ENCODE measurements at regions not wholly inside any gene's neighbourhood (a gene's known extent, or its start where the extent isn't known, plus 50 kb on each side); places are given as distances from the start of the nearest gene placed in this dataset.
"Not testable (repeated sequence)": the region's sequence is repeated elsewhere in the genome, so short reads cannot be mapped to it uniquely, and the experiment has no call there.

- no peak for DNase-seq
Measured at GRCh38 chr2:154963511-154963910, 265.0 kb downstream of the KCNJ3 start.

GRCh38 chr2:154961676-154962075, 263.2 kb downstream of the KCNJ3 start:
- DNase-seq: no peak

GRCh38 chr2:154960802-154961583, 262.5 kb downstream of the KCNJ3 start:
- DNase-seq: no peak

DNA sequence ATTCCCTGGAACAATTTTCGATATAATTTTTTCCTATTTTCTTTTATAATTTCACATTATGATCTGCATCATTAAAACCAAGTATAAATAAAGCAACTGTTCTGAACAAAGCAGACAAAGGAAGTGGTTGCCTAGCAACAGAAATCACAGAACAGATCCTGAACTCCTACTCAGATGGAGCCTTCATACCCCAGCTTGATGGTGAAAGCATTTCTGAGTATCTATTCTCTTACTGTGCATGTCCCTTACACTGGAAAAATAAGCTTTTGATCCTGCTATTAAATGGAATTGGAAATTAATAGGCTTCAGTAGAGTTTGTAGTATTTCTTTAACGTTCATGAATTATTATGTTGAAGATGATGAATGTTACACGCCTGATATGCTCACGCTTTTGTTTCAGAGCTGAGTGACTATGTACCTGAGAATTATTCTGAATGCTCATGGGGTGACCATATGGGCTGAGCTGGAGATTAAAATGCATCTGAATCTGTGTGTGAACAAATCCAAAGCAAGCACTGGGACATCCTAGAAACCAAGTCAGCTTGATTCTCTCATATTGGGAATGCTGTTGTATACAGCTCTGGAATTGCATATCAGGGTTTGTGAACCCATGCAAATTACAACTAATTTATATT, 254.0 kb downstream of the KCNJ3 start:
- DNase-seq: peak; percentile 6 to 79

DNA sequence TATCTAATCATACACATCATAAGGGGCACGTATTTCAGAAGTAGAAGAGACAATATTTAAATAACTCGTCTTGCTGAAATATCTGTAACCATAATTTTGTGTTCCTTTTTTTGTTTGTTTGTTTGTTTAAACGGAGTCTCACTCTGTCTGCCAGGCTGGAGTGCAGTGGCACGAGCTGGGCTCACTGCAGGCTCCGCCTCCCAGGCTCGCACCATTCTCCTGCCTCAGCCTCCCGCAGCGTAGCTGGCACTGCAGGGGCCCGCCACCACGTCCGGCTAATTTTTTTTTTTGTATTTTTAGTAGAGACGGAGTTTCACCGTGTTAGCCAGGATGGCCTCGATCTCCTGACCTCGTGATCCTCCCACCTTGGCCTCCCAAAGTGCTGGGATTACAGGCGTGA, 248.9 kb downstream of the KCNJ3 start:
- not testable (repeated sequence) for DNase-seq

DNA sequence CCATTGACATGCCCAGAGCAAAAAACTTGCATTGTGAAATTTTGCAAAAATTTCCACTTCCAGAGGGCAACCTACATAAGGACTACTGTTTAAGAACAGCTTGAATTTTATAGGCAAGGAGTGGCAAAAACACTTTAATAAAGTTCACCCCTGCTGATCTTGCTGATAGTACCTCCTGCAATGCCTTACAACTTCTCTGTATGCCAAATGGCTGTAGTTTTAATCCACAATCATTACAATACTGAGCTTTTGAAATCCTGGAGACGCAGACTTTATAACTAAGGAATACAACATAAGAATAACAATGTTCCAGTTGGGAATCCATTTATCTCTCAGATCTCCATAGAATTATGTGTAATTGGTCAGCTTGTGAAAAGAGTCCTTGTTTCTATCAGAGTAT, 247.5 kb downstream of the KCNJ3 start:
- DNase-seq: no peak

- no peak for DNase-seq
Measured at GRCh38 chr2:154941379-154941778, 242.9 kb downstream of the KCNJ3 start.

DNA sequence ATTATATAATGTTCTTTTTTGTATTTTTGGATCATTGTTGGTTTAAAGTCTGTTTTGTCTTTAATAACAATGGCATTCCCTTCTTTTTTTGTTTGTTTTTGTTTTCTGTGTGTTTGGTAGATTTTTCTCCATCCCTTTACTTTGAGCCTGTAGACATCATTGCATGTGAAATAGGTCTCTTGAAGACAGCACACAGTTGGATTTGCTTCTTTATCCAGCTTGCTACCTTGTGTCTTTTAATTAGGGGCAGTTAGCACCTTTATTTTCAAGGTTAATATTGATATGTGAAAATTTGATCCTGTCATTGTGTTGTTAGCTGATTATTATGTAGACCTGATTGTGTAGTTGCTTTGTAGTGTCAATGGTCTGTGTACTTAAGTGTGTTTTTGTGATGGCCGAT, 235.7 kb downstream of the KCNJ3 start:
- no peak for DNase-seq

- no peak for DNase-seq
Measured at GRCh38 chr2:154924531-154924930, 226.0 kb downstream of the KCNJ3 start.

DNA sequence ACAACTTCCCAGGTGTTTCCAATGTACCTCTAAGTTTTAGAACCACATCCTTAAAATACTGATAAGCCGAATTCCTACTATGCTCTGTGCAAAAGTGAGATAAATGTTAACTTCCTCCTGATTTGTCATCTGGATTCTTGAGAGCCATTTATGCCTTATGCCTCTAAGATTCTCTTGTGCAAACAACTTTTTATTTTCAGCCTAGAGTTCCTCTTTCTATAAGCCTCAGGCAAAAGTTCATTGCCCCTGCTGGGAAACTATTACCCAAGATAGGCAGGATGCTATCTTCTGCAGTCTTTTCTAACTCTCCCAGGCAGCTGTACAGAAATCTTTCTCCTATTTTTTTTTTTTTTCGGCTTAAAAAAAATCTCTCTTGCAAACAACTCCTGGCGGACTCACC, 216.1 kb downstream of the KCNJ3 start:
- DNase-seq: no peak

GRCh38 chr2:154912215-154912614, 213.7 kb downstream of the KCNJ3 start:
- DNase-seq: peak in 1 of 2 experiments; percentile 6

- DNase-seq: no peak
Measured at GRCh38 chr2:154911729-154912128, 213.2 kb downstream of the KCNJ3 start.

DNA sequence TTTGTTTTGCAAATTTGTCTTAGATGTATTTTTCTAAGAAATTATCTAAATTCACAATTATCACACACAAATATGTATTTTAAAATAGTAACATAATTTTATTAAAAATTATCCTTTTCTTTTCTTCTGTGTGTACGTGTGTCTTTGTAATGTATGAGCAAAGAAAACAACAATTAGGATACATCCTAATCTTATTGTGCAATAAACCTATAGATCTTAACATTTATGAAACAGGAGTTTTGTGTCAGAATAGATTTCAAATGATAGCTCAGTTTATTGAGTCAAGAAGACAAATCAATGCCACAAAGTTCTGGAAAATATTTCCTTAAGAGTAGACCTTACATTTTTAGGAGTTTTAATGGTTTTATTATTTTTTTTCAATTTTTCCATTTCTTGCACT, 212.2 kb downstream of the KCNJ3 start:
- no peak for DNase-seq

GRCh38 chr2:154908327-154908726, 209.8 kb downstream of the KCNJ3 start:
- no peak for DNase-seq
